H1 (cell line): ENCODE measurements at regions not wholly inside any gene's neighbourhood (a gene's known extent, or its start where the extent isn't known, plus 50 kb on each side); places are given as distances from the start of the nearest gene placed in this dataset.

ENCODE experiments used
- EZH2 ChIP-seq: fragments of 200-600 bp; sonication (generic); IDR thresholded peaks from 2 replicates; pipeline ENCODE4 v1.7.1; 2012; ENCODE audit warnings: low read depth, mild to moderate bottlenecking, moderate library complexity, low read length, inconsistent platforms; ENCODE audit not compliant: severe bottlenecking
- JUN ChIP-seq: IDR thresholded peaks from 2 replicates; pipeline ENCODE4 v1.6.1; 2011; ENCODE audit warnings: low read depth, mild to moderate bottlenecking, improper control_type of control experiment, low read length
- RXRA ChIP-seq: IDR thresholded peaks from 2 replicates; pipeline ENCODE4 v1.6.1; 2011; ENCODE audit warnings: low read depth, mild to moderate bottlenecking, low read length, moderate library complexity; ENCODE audit not compliant: insufficient read depth
- SAP30 ChIP-seq: fragments of 300-600 bp; sonication (generic); IDR thresholded peaks from 2 replicates; pipeline ENCODE4 v1.7.1; 2012; ENCODE audit warnings: low read length, moderate library complexity, mild to moderate bottlenecking, inconsistent platforms; ENCODE audit not compliant: insufficient read depth, insufficient replicate concordance
- TBP ChIP-seq: IDR thresholded peaks from 2 replicates; pipeline ENCODE4 v1.6.1; 2011; ENCODE audit warnings: low read depth, low read length, improper control_type of control experiment
- YY1 ChIP-seq: IDR thresholded peaks from 2 replicates; pipeline ENCODE4 v1.6.1; 2011; ENCODE audit warnings: low read depth, mild to moderate bottlenecking, low read length

GRCh38 chrX:4663085-4663484 is 949.6 kb upstream of the PRKX start (continued):
- TF ChIP-seq RXRA, result no peak
- TF ChIP-seq SAP30, result no peak
- TF ChIP-seq JUN, result no peak
- TF ChIP-seq YY1, result no peak
- TF ChIP-seq EZH2, result no peak
- TF ChIP-seq TBP, result no peak
